Prostate gland (tissue), 2 donors: ENCODE measurements at regions not wholly inside any gene's neighbourhood (a gene's known extent, or its start where the extent isn't known, plus 50 kb on each side); places are given as distances from the start of the nearest gene placed in this dataset.

Source experiments
- DNase-seq: peaks from one replicate; pipeline ENCODE4 v3.0.0-alpha.2; 2019; ENCODE audit warnings: low spot score
- H3K27ac ChIP-seq, 2 donors: fragments of 200-600 bp; sonication (generic); 2 replicates each; pipeline ENCODE4 v1.5.1; 2017 to 2019
- H3K27me3 ChIP-seq: fragments of 200-600 bp; sonication (generic); replicated peaks from 2 replicates; pipeline ENCODE4 v1.5.1; 2019; ENCODE audit not compliant: insufficient read depth
- H3K36me3 ChIP-seq, 2 donors: fragments of 200-600 bp; sonication (generic); 1 replicate in 1 of 2; 2 replicates in 1 of 2; pipeline versions ENCODE4 v1.5.1 to v1.8.1; 2017 to 2019
- H3K4me1 ChIP-seq: fragments of 200-600 bp; sonication (generic); replicated peaks from 2 replicates; pipeline ENCODE4 v1.5.1; 2019
- H3K4me3 ChIP-seq, 2 donors: fragments of 200-600 bp; sonication (generic); 2 replicates each; pipeline ENCODE4 v1.5.1; 2017 to 2019
- H3K9me3 ChIP-seq: fragments of 200-600 bp; sonication (generic); 2 replicates; pipeline ENCODE4 v1.5.1; 2017
- CTCF ChIP-seq, 4 experiments: fragments of 200-600 bp in 2 of 4; fragments of 450-650 bp in 2 of 4; sonication (generic) in 2 of 4; IDR thresholded peaks; 1 replicate in 3 of 4; 2 replicates in 1 of 4; pipeline ENCODE4 v1.5.1; 2016 to 2019; ENCODE audit warnings: antibody characterized with exemption in 4 of 4, mild to moderate bottlenecking in 2 of 4, moderate library complexity in 2 of 4
- POLR2A ChIP-seq: fragments of 450-650 bp; IDR thresholded peaks from one replicate; pipeline ENCODE4 v1.6.1; 2016; ENCODE audit warnings: antibody characterized with exemption, mild to moderate bottlenecking
- POLR2AphosphoS5 ChIP-seq: sonication (generic); formaldehyde crosslinking; IDR thresholded peaks from one replicate; pipeline ENCODE4 v1.6.1; 2017; ENCODE audit warnings: antibody characterized with exemption
- WGBS: methylation state at CpG from one replicate; pipeline ENCODE4 v1.1.5; 2018; 5-methylcytosine and 5-hydroxymethylcytosine counted together
- intact Hi-C: fragments of 100-400 bp; cut with DNase I; formaldehyde crosslinking; loops from one replicate; pipeline ENCODE4 v1.14.2; 2022

- no peaks in the 10 kb centered on the region for H3K36me3 ChIP-seq
- no peak overlapping the region for H3K4me3 ChIP-seq
- TF ChIP-seq POLR2A (no peak), CTCF (IDR thresholded peaks at IDR 0.05) (no peak), POLR2AphosphoS5 (no peak)
- H3K4me1 ChIP-seq: no peaks in the 10 kb centered on the region
- H3K27ac ChIP-seq: no peak overlapping the region
- 13% methylated on average over 2 of the region's 2 CpGs for WGBS
- H3K27me3 ChIP-seq: no peaks in the 10 kb centered on the region
- no peak for DNase-seq
- intact Hi-C loops: loop anchor here (10.0 kb wide), 1 partner anchor 372 kb away; no protein-coding TSS in a partner anchor
- H3K9me3 ChIP-seq: no peaks in the 10 kb centered on the region
These were observed 362.0 kb upstream of the CDH10 start for GRCh38 chr5:25006734-25007133.

- DNase-seq: no peak
- no peaks in the 10 kb centered on the region for H3K27me3 ChIP-seq
- H3K9me3 ChIP-seq: no peaks in the 10 kb centered on the region
- H3K4me3 ChIP-seq: no peak overlapping the region
- no peaks in the 10 kb centered on the region for H3K4me1 ChIP-seq
- 28% methylated on average over 4 of the region's 4 CpGs for WGBS
- TF ChIP-seq POLR2A (no peak), POLR2AphosphoS5 (no peak), CTCF (IDR thresholded peaks at IDR 0.05) (no peak)
- H3K27ac ChIP-seq: no peak overlapping the region
- intact Hi-C loops: loop anchor here (10.0 kb wide), 1 partner anchor 371 kb away; no protein-coding TSS in a partner anchor
- no peaks in the 10 kb centered on the region for H3K36me3 ChIP-seq
These were observed 361.5 kb upstream of the CDH10 start for GRCh38 chr5:25006237-25006636.

GRCh38 chr5:25005431-25005830 lies 360.7 kb upstream of the CDH10 start:
- TF ChIP-seq POLR2A (no peak), POLR2AphosphoS5 (no peak), CTCF (IDR thresholded peaks at IDR 0.05) (no peak)
- Histone ChIP-seq H3K9me3 (no peaks in the 10 kb centered on the region), H3K27me3 (no peaks in the 10 kb centered on the region), H3K36me3 (no peaks in the 10 kb centered on the region), H3K27ac (no peak overlapping the region), H3K4me1 (no peaks in the 10 kb centered on the region), H3K4me3 (no peak overlapping the region)
- WGBS: 48% methylated on average over 3 of the region's 3 CpGs
- intact Hi-C loops: loop anchor here (10.0 kb wide), 1 partner anchor 371 kb away; no protein-coding TSS in a partner anchor
- DNase-seq: no peak

GRCh38 chr5:25002371-25002770 lies 357.6 kb upstream of the CDH10 start:
- Histone ChIP-seq H3K4me1 (no peaks in the 10 kb centered on the region), H3K27me3 (no peaks in the 10 kb centered on the region), H3K36me3 (no peaks in the 10 kb centered on the region), H3K4me3 (no peak overlapping the region), H3K27ac (no peak overlapping the region), H3K9me3 (no peaks in the 10 kb centered on the region)
- 79% methylated on average over 1 of the region's 1 CpG for WGBS
- TF ChIP-seq POLR2AphosphoS5 (no peak), CTCF (IDR thresholded peaks at IDR 0.05) (no peak), POLR2A (no peak)
- intact Hi-C loops: loop anchor here (10.0 kb wide), 1 partner anchor 368 kb away; no protein-coding TSS in a partner anchor
- DNase-seq: no peak

- no peak for TF ChIP-seq POLR2AphosphoS5
- no peak for TF ChIP-seq POLR2A
- no peak for TF ChIP-seq CTCF (IDR thresholded peaks at IDR 0.05)
- H3K9me3 ChIP-seq: no peaks in the 10 kb centered on the region
- intact Hi-C loops: loop anchor here (10.0 kb wide), 1 partner anchor 365 kb away; no protein-coding TSS in a partner anchor
- no peaks in the 10 kb centered on the region for H3K36me3 ChIP-seq
- H3K27me3 ChIP-seq: no peaks in the 10 kb centered on the region
- DNase-seq: no peak
- H3K27ac ChIP-seq: no peak overlapping the region
- no peak overlapping the region for H3K4me3 ChIP-seq
- no peaks in the 10 kb centered on the region for H3K4me1 ChIP-seq
- 97% methylated on average over 2 of the region's 2 CpGs for WGBS
These were observed 355.0 kb upstream of the CDH10 start for GRCh38 chr5:24999732-25000131.
